GM18873 (cell line): ENCODE measurements at regions not wholly inside any gene's neighbourhood (a gene's known extent, or its start where the extent isn't known, plus 50 kb on each side); places are given as distances from the start of the nearest gene placed in this dataset.

Experiments
- ATAC-seq: cut with Tn5 transposase; IDR thresholded peaks from one replicate; pipeline ENCODE4 v1.9.1; 2021; ENCODE audit warnings: mild to moderate bottlenecking, moderate library complexity, moderate number of reproducible peaks; ENCODE audit not compliant: unreplicated experiment, low FRiP score

GRCh38 chr5:117236941-117237340 lies 662.3 kb upstream of the SEMA6A start:
- no peak for ATAC-seq

- ATAC-seq = no peak
Measured at GRCh38 chr5:117235786-117236185, 661.2 kb upstream of the SEMA6A start.

DNA sequence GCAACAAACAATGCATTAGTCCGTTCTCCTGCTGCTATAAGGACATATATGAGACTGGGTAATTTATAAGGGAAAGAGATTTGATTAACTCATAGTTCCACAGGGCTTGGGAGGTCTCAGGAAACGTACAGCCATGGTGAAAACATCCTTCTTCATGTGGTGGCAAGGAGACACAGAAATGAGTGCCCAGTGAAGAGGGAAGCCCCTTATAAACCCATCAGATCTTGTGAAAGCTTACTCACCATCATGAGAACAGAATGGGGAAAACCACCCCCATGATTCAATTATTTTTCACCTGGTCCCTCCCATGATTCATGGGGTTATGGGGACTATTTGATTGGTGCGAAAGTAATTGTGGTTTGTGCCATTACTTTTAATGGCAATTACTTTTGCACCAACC lies 655.8 kb upstream of the SEMA6A start:
- ATAC-seq = no peak

GRCh38 chr5:117220730-117221129 lies 646.1 kb upstream of the SEMA6A start:
- no peak for ATAC-seq

- no peak for ATAC-seq
Measured at GRCh38 chr5:117218789-117219188, 644.2 kb upstream of the SEMA6A start.

GRCh38 chr5:117212866-117213265 lies 638.2 kb upstream of the SEMA6A start:
- no peak for ATAC-seq

- ATAC-seq = no peak
Measured at GRCh38 chr5:117210796-117211195, 636.2 kb upstream of the SEMA6A start.

GRCh38 chr5:117209479-117209878 lies 634.9 kb upstream of the SEMA6A start:
- ATAC-seq = no peak

GRCh38 chr5:117207088-117207668 lies 632.6 kb upstream of the SEMA6A start:
- ATAC-seq = no peak

GRCh38 chr5:117205894-117206293 lies 631.3 kb upstream of the SEMA6A start:
- ATAC-seq = no peak

DNA sequence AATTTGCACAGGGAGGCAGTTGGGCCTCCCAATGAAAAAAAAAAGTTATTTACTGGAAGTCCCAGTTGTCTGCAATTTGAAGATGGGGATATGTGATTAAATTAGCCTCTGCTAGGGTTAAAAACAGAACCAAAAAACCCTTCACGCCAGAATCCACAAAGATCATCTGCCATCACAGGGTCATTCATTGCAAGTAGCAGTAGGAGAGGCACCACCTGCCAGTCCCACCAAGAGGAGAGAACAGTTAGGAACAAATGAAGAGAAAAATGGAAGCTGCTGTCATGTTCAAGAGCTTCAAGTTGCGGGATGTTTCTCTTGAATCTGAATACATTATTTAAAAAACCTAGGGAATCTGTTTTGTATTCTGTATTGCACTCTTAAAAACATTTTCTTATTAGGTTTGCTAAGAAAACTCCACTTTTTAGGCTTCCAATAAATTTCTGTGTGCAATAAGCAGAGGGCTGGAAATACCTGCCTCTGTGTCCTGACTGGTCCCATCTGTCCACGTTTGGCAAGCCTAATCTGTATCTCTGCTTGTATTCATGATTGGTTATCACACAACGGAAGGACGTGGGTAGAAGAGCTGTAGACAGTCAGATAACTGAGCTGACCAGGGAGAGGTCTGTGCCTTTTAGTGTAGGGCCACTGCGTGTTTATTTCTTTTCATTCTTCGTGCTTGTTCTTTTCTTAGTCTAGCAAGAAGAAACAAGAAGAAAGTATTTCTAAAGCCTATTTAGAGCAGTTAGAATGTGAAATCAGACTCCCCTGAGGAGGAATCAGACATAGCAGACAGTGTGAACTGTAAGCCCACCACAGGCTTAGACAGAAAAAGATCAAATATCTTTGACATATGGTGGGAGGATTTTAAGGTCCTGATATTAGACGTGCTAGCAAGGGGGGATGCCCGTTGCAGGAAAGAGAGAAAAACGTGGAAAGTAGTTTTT lies 630.6 kb upstream of the SEMA6A start:
- ATAC-seq = no peak

- no peak for ATAC-seq
Measured at GRCh38 chr5:117204404-117204803, 629.8 kb upstream of the SEMA6A start.

- no peak for ATAC-seq
Measured at GRCh38 chr5:117203584-117203983, 629.0 kb upstream of the SEMA6A start.

- ATAC-seq = no peak
Measured at GRCh38 chr5:117201001-117201400, 626.4 kb upstream of the SEMA6A start.

- no peak for ATAC-seq
Measured at GRCh38 chr5:117195076-117195475, 620.5 kb upstream of the SEMA6A start.

- no peak for ATAC-seq
Measured at GRCh38 chr5:117191251-117191650, 616.6 kb upstream of the SEMA6A start.

- ATAC-seq = no peak
Measured at GRCh38 chr5:117189784-117190183, 615.2 kb upstream of the SEMA6A start.

DNA sequence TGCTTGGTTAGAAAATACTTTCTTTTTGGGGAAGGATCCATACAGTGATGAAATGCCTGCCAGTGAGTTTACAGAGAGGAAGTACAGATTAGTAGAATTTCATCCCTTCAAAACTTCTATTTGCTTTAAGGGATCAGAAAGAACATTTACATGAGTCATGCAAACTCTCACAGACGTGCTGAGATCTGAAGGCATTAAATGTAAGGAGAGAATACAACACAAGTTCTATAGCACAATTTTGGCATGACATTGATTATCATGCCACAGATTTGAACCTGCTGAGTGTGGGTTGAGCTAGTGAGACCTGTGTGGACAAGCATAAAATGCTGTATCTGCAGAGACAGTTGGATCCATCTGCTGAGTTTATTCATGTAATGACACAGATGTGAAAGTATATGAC lies 613.6 kb upstream of the SEMA6A start:
- ATAC-seq = no peak

DNA sequence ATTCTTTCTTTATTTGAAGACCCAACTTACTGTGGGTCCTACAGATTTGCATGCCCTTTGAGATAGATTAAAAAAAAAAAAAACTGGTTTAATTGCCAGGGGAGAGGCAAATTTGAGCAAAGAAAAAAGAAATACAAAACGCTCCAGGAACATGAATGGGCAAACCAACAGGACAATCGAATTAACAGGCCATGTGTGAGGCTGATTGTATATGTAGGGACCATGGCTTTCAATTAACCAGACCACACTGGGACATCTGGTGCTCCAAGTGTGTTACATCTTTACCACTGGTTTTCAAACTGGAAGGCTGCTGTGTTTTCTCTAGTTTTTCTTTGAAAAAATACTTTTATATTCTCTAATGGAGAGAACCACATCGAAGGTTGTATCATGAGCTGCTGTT lies 612.1 kb upstream of the SEMA6A start:
- ATAC-seq = no peak

DNA sequence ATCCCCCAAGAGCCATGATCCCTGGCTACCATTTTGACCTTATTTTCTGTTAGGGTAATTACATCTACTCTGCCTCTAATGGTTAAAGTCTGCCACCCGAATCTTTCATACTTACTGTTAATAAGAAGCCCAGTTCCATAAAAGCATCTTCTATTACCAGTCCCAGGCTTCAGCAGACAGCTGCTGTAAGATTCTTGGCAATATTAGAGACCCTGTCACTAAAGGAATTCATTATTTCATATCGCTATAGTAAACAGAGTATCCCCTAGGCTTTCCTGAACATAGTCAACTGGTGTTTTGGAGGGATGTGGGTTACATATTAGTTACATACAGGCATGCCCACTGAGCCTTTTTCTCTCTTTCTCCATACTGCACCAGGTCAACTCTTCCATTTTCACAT lies 608.7 kb upstream of the SEMA6A start:
- ATAC-seq = no peak

DNA sequence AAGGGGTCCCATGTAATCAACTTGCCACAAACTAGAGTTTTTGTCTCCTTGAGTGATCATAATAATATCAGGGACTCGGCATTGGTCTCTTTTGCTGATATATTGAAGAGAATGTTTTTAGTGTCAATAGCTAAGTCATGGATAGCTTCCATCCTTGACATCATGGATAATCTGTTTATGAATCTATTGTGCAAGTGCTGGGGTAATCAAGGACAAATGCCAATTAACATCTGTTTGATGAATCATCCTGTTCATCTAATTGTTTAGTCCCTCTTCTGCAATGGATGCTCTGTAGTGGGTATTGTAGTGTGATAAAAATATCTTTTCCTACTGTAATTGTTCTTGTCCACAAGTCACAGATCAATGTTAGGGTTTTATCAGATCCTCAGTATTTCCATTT lies 607.5 kb upstream of the SEMA6A start:
- ATAC-seq = no peak

DNA sequence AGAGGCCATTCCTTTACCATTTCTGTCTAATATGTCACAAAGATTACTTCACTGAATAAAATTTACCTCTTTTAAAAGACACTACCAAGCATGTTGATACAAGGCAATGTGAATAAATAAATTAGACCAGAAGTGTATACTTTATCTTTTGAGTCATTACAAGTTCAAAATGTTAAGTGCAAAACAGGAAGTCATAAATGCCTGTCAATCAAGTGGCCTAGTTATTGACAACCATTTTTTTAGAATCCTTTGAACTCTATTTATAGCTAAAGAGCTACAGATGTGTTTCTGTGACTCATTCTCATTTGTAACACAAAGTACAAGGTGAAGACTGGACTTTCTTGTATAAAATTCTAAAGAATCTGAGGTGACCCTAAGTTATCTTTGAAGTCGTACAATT lies 602.7 kb upstream of the SEMA6A start:
- no peak for ATAC-seq
